ENCODE measurements at regions not wholly inside any gene's neighbourhood (a gene's known extent, or its start where the extent isn't known, plus 50 kb on each side); places are given as distances from the start of the nearest gene placed in this dataset.

- no peak for DNase-seq
- Mint-ChIP-seq H3K36me3 (no peaks in the 10 kb centered on the region), H3K4me1 (no peaks in the 10 kb centered on the region), H3K4me3 (no peak overlapping the region), H3K27me3 (no peaks in the 10 kb centered on the region), H3K9me3 (peaks cover 37% of the 10 kb centered on the region), H3K27ac (no peak overlapping the region)
- CTCF ChIA-PET = no interaction called here
These were observed 225.0 kb downstream of the TUBA3C start for GRCh38 chr13:18956473-18957078.

GRCh38 chr13:18954254-18954653 lies 227.4 kb downstream of the TUBA3C start:
- H3K36me3 Mint-ChIP-seq = no peaks in the 10 kb centered on the region
- H3K27me3 Mint-ChIP-seq = no peaks in the 10 kb centered on the region
- CTCF ChIA-PET = no interaction called here
- H3K9me3 Mint-ChIP-seq = peaks cover 37% of the 10 kb centered on the region
- no peak overlapping the region for H3K27ac Mint-ChIP-seq
- H3K4me1 Mint-ChIP-seq = no peaks in the 10 kb centered on the region
- H3K4me3 Mint-ChIP-seq = no peak overlapping the region
- no peak for DNase-seq

GRCh38 chr13:18953139-18953930 lies 228.3 kb downstream of the TUBA3C start:
- Mint-ChIP-seq H3K4me1 (no peaks in the 10 kb centered on the region), H3K4me3 (no peak overlapping the region), H3K36me3 (no peaks in the 10 kb centered on the region), H3K27ac (no peak overlapping the region), H3K9me3 (peaks cover 34% of the 10 kb centered on the region), H3K27me3 (no peaks in the 10 kb centered on the region)
- CTCF ChIA-PET = no interaction called here
- DNase-seq = no peak

GRCh38 chr13:18952225-18953016 lies 229.2 kb downstream of the TUBA3C start:
- Mint-ChIP-seq H3K36me3 (no peaks in the 10 kb centered on the region), H3K27ac (no peak overlapping the region), H3K27me3 (no peaks in the 10 kb centered on the region), H3K4me1 (no peaks in the 10 kb centered on the region), H3K9me3 (peaks cover 28% of the 10 kb centered on the region), H3K4me3 (no peak overlapping the region)
- CTCF ChIA-PET = no interaction called here
- no peak for DNase-seq

GRCh38 chr13:18951412-18951811 lies 230.2 kb downstream of the TUBA3C start:
- Mint-ChIP-seq H3K27me3 (no peaks in the 10 kb centered on the region), H3K27ac (no peak overlapping the region), H3K4me1 (no peaks in the 10 kb centered on the region), H3K4me3 (no peak overlapping the region), H3K36me3 (no peaks in the 10 kb centered on the region), H3K9me3 (peaks cover 19% of the 10 kb centered on the region)
- CTCF ChIA-PET = no interaction called here
- DNase-seq = no peak

GRCh38 chr13:18949970-18950369 lies 231.7 kb downstream of the TUBA3C start:
- no peak overlapping the region for H3K4me3 Mint-ChIP-seq
- no peak overlapping the region for H3K27ac Mint-ChIP-seq
- no peaks in the 10 kb centered on the region for H3K36me3 Mint-ChIP-seq
- no peaks in the 10 kb centered on the region for H3K4me1 Mint-ChIP-seq
- no peak for DNase-seq
- peaks cover 7% of the 10 kb centered on the region for H3K9me3 Mint-ChIP-seq
- H3K27me3 Mint-ChIP-seq = no peaks in the 10 kb centered on the region
- CTCF ChIA-PET = no interaction called here

GRCh38 chr13:18949489-18949761 lies 232.2 kb downstream of the TUBA3C start:
- Mint-ChIP-seq H3K27ac (no peak overlapping the region), H3K9me3 (peaks cover 4% of the 10 kb centered on the region), H3K36me3 (no peaks in the 10 kb centered on the region), H3K27me3 (no peaks in the 10 kb centered on the region), H3K4me1 (no peaks in the 10 kb centered on the region), H3K4me3 (no peak overlapping the region)
- CTCF ChIA-PET = no interaction called here
- DNase-seq = no peak

GRCh38 chr13:18948664-18949488 lies 232.7 kb downstream of the TUBA3C start:
- CTCF ChIA-PET = no interaction called here
- H3K36me3 Mint-ChIP-seq = no peaks in the 10 kb centered on the region
- no peak overlapping the region for H3K4me3 Mint-ChIP-seq
- DNase-seq = no peak
- no peaks in the 10 kb centered on the region for H3K27me3 Mint-ChIP-seq
- peaks cover 3% of the 10 kb centered on the region for H3K9me3 Mint-ChIP-seq
- H3K27ac Mint-ChIP-seq = no peak overlapping the region
- no peaks in the 10 kb centered on the region for H3K4me1 Mint-ChIP-seq

GRCh38 chr13:18948012-18948663 lies 233.5 kb downstream of the TUBA3C start:
- DNase-seq = no peak
- peaks cover 3% of the 10 kb centered on the region for H3K9me3 Mint-ChIP-seq
- no peaks in the 10 kb centered on the region for H3K4me1 Mint-ChIP-seq
- H3K27me3 Mint-ChIP-seq = no peaks in the 10 kb centered on the region
- H3K36me3 Mint-ChIP-seq = no peaks in the 10 kb centered on the region
- H3K27ac Mint-ChIP-seq = no peak overlapping the region
- no peak overlapping the region for H3K4me3 Mint-ChIP-seq
- CTCF ChIA-PET = no interaction called here

- Mint-ChIP-seq H3K4me1 (no peaks in the 10 kb centered on the region), H3K9me3 (peaks cover 3% of the 10 kb centered on the region), H3K27me3 (no peaks in the 10 kb centered on the region), H3K36me3 (no peaks in the 10 kb centered on the region), H3K27ac (no peak overlapping the region), H3K4me3 (no peak overlapping the region)
- DNase-seq = no peak
- CTCF ChIA-PET = no interaction called here
These were observed 234.1 kb downstream of the TUBA3C start for GRCh38 chr13:18947376-18947977.

GRCh38 chr13:18946738-18947137 lies 234.9 kb downstream of the TUBA3C start:
- H3K4me1 Mint-ChIP-seq = no peaks in the 10 kb centered on the region
- H3K27ac Mint-ChIP-seq = no peak overlapping the region
- H3K4me3 Mint-ChIP-seq = no peak overlapping the region
- H3K9me3 Mint-ChIP-seq = no peaks in the 10 kb centered on the region
- no peaks in the 10 kb centered on the region for H3K27me3 Mint-ChIP-seq
- no peaks in the 10 kb centered on the region for H3K36me3 Mint-ChIP-seq
- DNase-seq = no peak
- CTCF ChIA-PET = no interaction called here

- CTCF ChIA-PET = no interaction called here
- H3K9me3 Mint-ChIP-seq = no peaks in the 10 kb centered on the region
- no peak for DNase-seq
- H3K36me3 Mint-ChIP-seq = no peaks in the 10 kb centered on the region
- H3K4me1 Mint-ChIP-seq = no peaks in the 10 kb centered on the region
- H3K27ac Mint-ChIP-seq = no peak overlapping the region
- H3K27me3 Mint-ChIP-seq = no peaks in the 10 kb centered on the region
- H3K4me3 Mint-ChIP-seq = no peak overlapping the region
These were observed 237.0 kb downstream of the TUBA3C start for GRCh38 chr13:18944501-18945068.

- H3K27me3 Mint-ChIP-seq = no peaks in the 10 kb centered on the region
- no peaks in the 10 kb centered on the region for H3K9me3 Mint-ChIP-seq
- no peak for DNase-seq
- no peaks in the 10 kb centered on the region for H3K36me3 Mint-ChIP-seq
- H3K27ac Mint-ChIP-seq = no peak overlapping the region
- CTCF ChIA-PET = no interaction called here
- H3K4me3 Mint-ChIP-seq = no peak overlapping the region
- H3K4me1 Mint-ChIP-seq = no peaks in the 10 kb centered on the region
These were observed 237.8 kb downstream of the TUBA3C start for GRCh38 chr13:18943721-18944391.

Data from activated naive CD4-positive, alpha-beta T cell treated with anti-CD3 and anti-CD28 coated beads, Interleukin-2, amount 10 ng/mL, durations not matched to agents 7 days and 5 days (primary cell).